ENCODE measurements at regions not wholly inside any gene's neighbourhood (a gene's known extent, or its start where the extent isn't known, plus 50 kb on each side); places are given as distances from the start of the nearest gene placed in this dataset.

DNA sequence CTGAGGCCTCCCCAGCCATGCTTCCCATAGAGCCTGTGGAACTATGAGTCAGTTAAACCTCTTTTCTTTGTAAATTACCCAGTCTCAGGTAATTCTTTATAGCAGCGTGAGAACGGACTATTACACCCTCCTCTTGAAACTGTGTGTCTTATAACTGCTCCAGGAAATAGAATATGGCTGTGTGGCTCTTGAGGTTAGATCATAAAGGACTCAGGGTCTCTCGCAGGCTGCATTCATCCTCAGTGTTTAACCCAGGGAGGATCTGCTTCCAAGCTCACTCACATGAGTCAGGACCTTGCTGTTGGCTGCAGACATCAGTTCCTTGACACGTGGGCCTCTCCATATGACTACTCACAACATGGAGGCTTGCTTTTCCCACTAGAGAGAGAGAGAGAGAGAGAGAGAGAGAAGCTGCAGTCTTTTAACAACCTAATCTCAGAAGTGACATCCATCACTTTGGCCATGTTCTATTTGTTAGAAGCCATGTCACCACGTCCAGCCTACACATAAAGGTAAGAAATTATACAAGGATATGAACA lies 114.3 kb upstream of the UBE2E1 start:
- Histone ChIP-seq H3K27me3 (ENCODE audit: control insufficient read depth, insufficient read depth, low read length) (no peaks in the 10 kb centered on the region), H3K9me3 (replicated peaks; ENCODE audit: low read length) (no peaks in the 10 kb centered on the region), H3K36me3 (ENCODE audit: insufficient read depth, low read length) (no peaks in the 10 kb centered on the region), H3K9ac (ENCODE audit: low read depth, low read length) (no peak overlapping the region), H3K4me2 (ENCODE audit: low read length) (no peak overlapping the region), H3K4me1 (ENCODE audit: control insufficient read depth, insufficient read depth, low read length) (peaks cover 7% of the 10 kb centered on the region), H3K4me3 (ENCODE audit: low read length) (no peak overlapping the region)

- H3K27me3 ChIP-seq (ENCODE audit: control insufficient read depth, insufficient read depth, low read length), result no peaks in the 10 kb centered on the region
- H3K4me2 ChIP-seq (ENCODE audit: low read length), result no peak overlapping the region
- H3K4me1 ChIP-seq (ENCODE audit: control insufficient read depth, insufficient read depth, low read length), result peaks cover under 1% of the 10 kb centered on the region
- H3K9ac ChIP-seq (ENCODE audit: low read depth, low read length), result no peak overlapping the region
- no peaks in the 10 kb centered on the region for H3K36me3 ChIP-seq (ENCODE audit: insufficient read depth, low read length)
- H3K9me3 ChIP-seq (replicated peaks; ENCODE audit: low read length), result no peaks in the 10 kb centered on the region
- no peak overlapping the region for H3K4me3 ChIP-seq (ENCODE audit: low read length)
Observed at GRCh38 chr3:23696842-23697241, 108.9 kb upstream of the UBE2E1 start.

- H3K9me3 ChIP-seq (replicated peaks; ENCODE audit: low read length), result no peaks in the 10 kb centered on the region
- no peaks in the 10 kb centered on the region for H3K36me3 ChIP-seq (ENCODE audit: insufficient read depth, low read length)
- H3K27me3 ChIP-seq (ENCODE audit: control insufficient read depth, insufficient read depth, low read length), result no peaks in the 10 kb centered on the region
- H3K4me3 ChIP-seq (ENCODE audit: low read length), result no peak overlapping the region
- peaks cover 5% of the 10 kb centered on the region for H3K4me1 ChIP-seq (ENCODE audit: control insufficient read depth, insufficient read depth, low read length)
- no peak overlapping the region for H3K4me2 ChIP-seq (ENCODE audit: low read length)
- no peak overlapping the region for H3K9ac ChIP-seq (ENCODE audit: low read depth, low read length)
Observed at GRCh38 chr3:23697416-23697815, 108.3 kb upstream of the UBE2E1 start.

GRCh38 chr3:23698652-23699313 lies 107.0 kb upstream of the UBE2E1 start:
- Histone ChIP-seq H3K36me3 (ENCODE audit: insufficient read depth, low read length) (no peaks in the 10 kb centered on the region), H3K9ac (ENCODE audit: low read depth, low read length) (no peak overlapping the region), H3K9me3 (replicated peaks; ENCODE audit: low read length) (no peaks in the 10 kb centered on the region), H3K4me3 (ENCODE audit: low read length) (no peak overlapping the region), H3K4me1 (ENCODE audit: control insufficient read depth, insufficient read depth, low read length) (peaks cover 7% of the 10 kb centered on the region), H3K4me2 (ENCODE audit: low read length) (no peak overlapping the region), H3K27me3 (ENCODE audit: control insufficient read depth, insufficient read depth, low read length) (no peaks in the 10 kb centered on the region)

DNA sequence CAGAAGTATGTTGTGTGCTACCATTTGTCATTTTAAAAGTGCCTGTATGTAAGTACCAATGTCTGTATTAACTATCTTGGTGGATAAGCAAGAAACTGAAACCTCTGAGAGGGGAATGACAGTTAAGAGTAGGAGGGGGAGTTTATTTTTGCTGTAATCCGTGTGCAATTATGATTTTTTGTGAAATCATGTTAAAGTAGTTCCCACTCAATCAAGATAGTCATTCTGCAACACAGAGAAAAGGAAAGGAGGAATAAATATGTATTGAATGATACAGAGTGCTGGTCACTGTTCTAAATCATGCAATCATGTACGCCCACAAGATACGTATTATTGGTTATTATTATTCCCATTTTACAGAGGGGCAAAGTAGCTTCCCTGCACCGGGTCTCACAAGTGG lies 105.1 kb upstream of the UBE2E1 start:
- Histone ChIP-seq H3K4me2 (ENCODE audit: low read length) (no peak overlapping the region), H3K27me3 (ENCODE audit: control insufficient read depth, insufficient read depth, low read length) (no peaks in the 10 kb centered on the region), H3K9me3 (replicated peaks; ENCODE audit: low read length) (no peaks in the 10 kb centered on the region), H3K4me1 (ENCODE audit: control insufficient read depth, insufficient read depth, low read length) (peaks cover 7% of the 10 kb centered on the region), H3K4me3 (ENCODE audit: low read length) (no peak overlapping the region), H3K9ac (ENCODE audit: low read depth, low read length) (no peak overlapping the region), H3K36me3 (ENCODE audit: insufficient read depth, low read length) (no peaks in the 10 kb centered on the region)

DNA sequence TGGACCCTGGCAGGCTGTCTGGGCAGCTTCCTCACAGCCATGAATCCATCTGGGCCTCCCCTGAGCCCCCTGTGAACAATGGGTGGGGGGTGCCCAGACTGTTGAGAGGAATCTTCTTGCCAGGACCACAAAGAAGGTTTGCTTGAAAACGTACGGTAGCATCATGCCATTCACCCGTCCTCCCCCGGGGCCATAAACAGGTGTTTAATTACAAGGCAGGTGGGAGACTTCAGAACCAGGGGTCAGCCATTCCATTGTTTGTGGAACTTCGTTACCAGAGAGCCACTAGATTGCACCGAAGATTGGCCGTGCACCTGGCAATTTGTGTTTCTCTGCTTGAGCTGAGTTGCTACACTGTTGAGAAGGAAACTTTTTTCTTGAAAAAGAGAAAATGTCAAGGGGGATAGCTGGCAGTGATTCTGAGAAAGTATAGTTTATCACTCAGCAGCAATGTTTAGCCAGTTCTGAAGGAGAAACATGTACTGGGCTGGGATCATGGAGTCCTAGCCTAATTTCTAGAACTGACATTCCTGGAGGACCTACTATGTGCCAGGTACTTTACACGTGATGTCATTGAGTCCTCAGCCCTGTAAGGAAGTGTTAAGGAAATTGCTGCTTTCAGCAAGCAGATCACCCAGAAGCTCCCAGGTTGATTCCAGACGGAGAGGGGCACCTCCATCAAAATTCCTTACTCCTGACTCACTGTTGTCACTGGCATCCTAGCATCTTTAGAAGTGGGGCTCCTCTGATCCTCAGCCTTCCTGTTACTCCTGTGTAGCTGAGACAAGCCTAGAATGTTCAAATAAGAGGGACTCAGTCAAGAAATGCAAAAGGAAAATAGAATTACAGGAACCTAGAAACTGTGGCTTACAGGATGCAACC lies 103.8 kb upstream of the UBE2E1 start:
- H3K36me3 ChIP-seq (ENCODE audit: insufficient read depth, low read length), result no peaks in the 10 kb centered on the region
- no peak overlapping the region for H3K4me3 ChIP-seq (ENCODE audit: low read length)

DNA sequence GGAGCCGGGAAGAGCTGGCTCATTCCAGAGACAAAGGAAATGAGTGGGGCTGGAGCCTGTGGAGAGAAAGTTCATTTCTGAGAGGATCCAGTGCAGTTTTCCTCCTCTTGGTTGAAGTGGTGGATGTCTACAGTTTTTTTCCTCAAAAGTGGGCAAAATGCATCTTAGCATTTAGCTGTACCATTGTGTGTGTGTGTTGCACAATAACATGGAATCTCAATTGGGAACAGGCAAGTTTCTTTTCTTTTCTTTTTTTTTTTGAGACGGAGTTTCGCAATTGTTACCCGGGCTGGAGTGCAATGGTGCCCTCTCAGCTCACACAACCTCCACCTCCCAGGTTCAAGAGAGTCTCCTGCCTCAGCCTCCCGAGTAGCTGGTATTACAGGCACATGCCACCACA lies 101.5 kb upstream of the UBE2E1 start:
- H3K9ac ChIP-seq (ENCODE audit: low read depth, low read length), result no peak overlapping the region
- H3K9me3 ChIP-seq (replicated peaks; ENCODE audit: low read length), result no peaks in the 10 kb centered on the region
- peaks cover 14% of the 10 kb centered on the region for H3K4me1 ChIP-seq (ENCODE audit: control insufficient read depth, insufficient read depth, low read length)
- H3K27me3 ChIP-seq (ENCODE audit: control insufficient read depth, insufficient read depth, low read length), result no peaks in the 10 kb centered on the region
- no peak overlapping the region for H3K4me3 ChIP-seq (ENCODE audit: low read length)
- H3K36me3 ChIP-seq (ENCODE audit: insufficient read depth, low read length), result no peaks in the 10 kb centered on the region
- H3K4me2 ChIP-seq (ENCODE audit: low read length), result no peak overlapping the region

More for the DNA sequence above, 103.8 kb upstream of the UBE2E1 start:
- Histone ChIP-seq H3K9ac (ENCODE audit: low read depth, low read length) (no peak overlapping the region), H3K4me1 (ENCODE audit: control insufficient read depth, insufficient read depth, low read length) (peaks cover 14% of the 10 kb centered on the region), H3K4me2 (ENCODE audit: low read length) (no peak overlapping the region), H3K9me3 (replicated peaks; ENCODE audit: low read length) (no peaks in the 10 kb centered on the region), H3K27me3 (ENCODE audit: control insufficient read depth, insufficient read depth, low read length) (no peaks in the 10 kb centered on the region)

DNA sequence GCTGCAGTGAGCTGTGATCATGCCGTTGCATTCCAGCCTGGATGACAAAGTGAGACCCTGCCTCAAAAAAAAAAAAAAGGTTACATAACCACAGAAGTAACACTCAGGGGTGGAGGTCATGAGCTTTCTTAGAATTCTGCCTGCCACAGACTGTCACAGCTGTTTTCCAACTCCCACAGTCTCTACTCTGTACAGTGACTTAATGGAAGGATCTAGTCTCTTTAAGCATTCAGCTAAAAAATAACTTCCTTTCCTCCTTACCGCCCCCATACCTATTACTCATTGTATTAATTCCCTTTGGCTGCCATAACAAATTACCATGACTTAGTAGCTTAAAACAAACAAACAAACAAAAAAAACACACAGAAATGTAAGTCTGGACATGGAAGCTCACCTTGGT lies 99.6 kb upstream of the UBE2E1 start:
- H3K9me3 ChIP-seq (replicated peaks; ENCODE audit: low read length), result no peaks in the 10 kb centered on the region
- no peak overlapping the region for H3K9ac ChIP-seq (ENCODE audit: low read depth, low read length)
- no peak overlapping the region for H3K4me3 ChIP-seq (ENCODE audit: low read length)
- H3K36me3 ChIP-seq (ENCODE audit: insufficient read depth, low read length), result no peaks in the 10 kb centered on the region
- peaks cover 14% of the 10 kb centered on the region for H3K4me1 ChIP-seq (ENCODE audit: control insufficient read depth, insufficient read depth, low read length)
- H3K27me3 ChIP-seq (ENCODE audit: control insufficient read depth, insufficient read depth, low read length), result no peaks in the 10 kb centered on the region
- no peak overlapping the region for H3K4me2 ChIP-seq (ENCODE audit: low read length)

DNA sequence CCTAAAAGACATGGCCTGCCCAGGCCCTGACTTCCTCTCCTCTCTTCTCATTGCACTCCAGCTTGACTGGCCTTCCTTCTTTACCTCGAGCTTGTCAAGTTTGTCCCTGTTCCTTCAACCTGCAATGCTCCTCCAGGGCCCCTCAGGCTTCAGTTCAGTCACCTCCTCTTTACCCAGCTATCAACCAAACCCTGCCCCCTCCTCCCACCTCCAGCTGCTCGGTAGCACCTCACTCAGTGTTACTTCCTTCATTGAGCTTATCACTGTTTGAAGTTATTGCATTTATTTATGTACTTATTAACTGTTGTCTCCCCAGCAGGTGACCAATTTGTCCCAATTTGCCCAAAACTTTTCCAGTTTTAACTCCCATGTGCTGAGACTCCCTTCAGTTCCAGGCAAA lies 95.8 kb upstream of the UBE2E1 start:
- Histone ChIP-seq H3K4me2 (ENCODE audit: low read length) (no peak overlapping the region), H3K9ac (ENCODE audit: low read depth, low read length) (no peak overlapping the region), H3K27me3 (ENCODE audit: control insufficient read depth, insufficient read depth, low read length) (no peaks in the 10 kb centered on the region), H3K4me3 (ENCODE audit: low read length) (no peak overlapping the region), H3K36me3 (ENCODE audit: insufficient read depth, low read length) (no peaks in the 10 kb centered on the region), H3K9me3 (replicated peaks; ENCODE audit: low read length) (no peaks in the 10 kb centered on the region), H3K4me1 (ENCODE audit: control insufficient read depth, insufficient read depth, low read length) (peaks cover 33% of the 10 kb centered on the region)

DNA sequence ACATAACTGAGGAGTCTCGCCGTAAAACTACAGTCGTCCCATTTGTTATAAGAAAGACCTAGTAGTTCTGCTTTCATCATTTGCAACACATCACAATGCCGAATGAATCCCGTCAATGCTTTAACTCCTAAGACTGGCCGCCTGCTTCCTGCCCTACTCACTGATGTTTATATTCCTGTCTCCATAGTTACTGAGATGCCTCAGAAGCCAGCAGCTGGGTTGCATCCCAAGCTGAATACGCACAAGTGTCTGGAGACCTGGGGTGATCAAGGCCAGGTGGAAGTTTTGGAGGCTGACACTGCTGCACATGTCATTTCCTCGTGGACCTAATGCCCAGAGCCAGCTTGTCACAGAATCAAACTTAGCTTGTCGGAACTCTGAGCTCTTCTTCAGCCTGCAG lies 95.2 kb upstream of the UBE2E1 start:
- no peak overlapping the region for H3K9ac ChIP-seq (ENCODE audit: low read depth, low read length)
- no peaks in the 10 kb centered on the region for H3K27me3 ChIP-seq (ENCODE audit: control insufficient read depth, insufficient read depth, low read length)
- no peaks in the 10 kb centered on the region for H3K9me3 ChIP-seq (replicated peaks; ENCODE audit: low read length)
- no peak overlapping the region for H3K4me2 ChIP-seq (ENCODE audit: low read length)
- no peaks in the 10 kb centered on the region for H3K36me3 ChIP-seq (ENCODE audit: insufficient read depth, low read length)
- H3K4me1 ChIP-seq (ENCODE audit: control insufficient read depth, insufficient read depth, low read length), result peaks cover 33% of the 10 kb centered on the region
- H3K4me3 ChIP-seq (ENCODE audit: low read length), result no peak overlapping the region

GRCh38 chr3:23711916-23712494 lies 93.8 kb upstream of the UBE2E1 start:
- Histone ChIP-seq H3K36me3 (ENCODE audit: insufficient read depth, low read length) (no peaks in the 10 kb centered on the region), H3K9me3 (replicated peaks; ENCODE audit: low read length) (no peaks in the 10 kb centered on the region), H3K4me3 (ENCODE audit: low read length) (peak overlapping the region; percentile 45), H3K9ac (ENCODE audit: low read depth, low read length) (no peak overlapping the region), H3K4me1 (ENCODE audit: control insufficient read depth, insufficient read depth, low read length) (peaks cover 26% of the 10 kb centered on the region), H3K4me2 (ENCODE audit: low read length) (peak overlapping the region; percentile 72), H3K27me3 (ENCODE audit: control insufficient read depth, insufficient read depth, low read length) (no peaks in the 10 kb centered on the region)
